ENCODE measurements at regions not wholly inside any gene's neighbourhood (a gene's known extent, or its start where the extent isn't known, plus 50 kb on each side); places are given as distances from the start of the nearest gene placed in this dataset.

- TF ChIP-seq TAF1 (IDR thresholded peaks at IDR 0.05; ENCODE audit: borderline replicate concordance, low read depth, low read length) (no peak), POLR2A (IDR thresholded peaks at IDR 0.05; ENCODE audit: low read depth, low read length) (no peak), POLR2AphosphoS5 (IDR thresholded peaks at IDR 0.05; ENCODE audit: low read depth, low read length) (no peak)
- DNase-seq (ENCODE audit: insufficient read length) (no peak), FAIRE-seq (no peak)
Observed at GRCh38 chr4:24278693-24279092, 305.7 kb downstream of the DHX15 start.

- TF ChIP-seq POLR2A (IDR thresholded peaks at IDR 0.05; ENCODE audit: low read depth, low read length): no peak
- TF ChIP-seq POLR2AphosphoS5 (IDR thresholded peaks at IDR 0.05; ENCODE audit: low read depth, low read length): no peak
- TF ChIP-seq TAF1 (IDR thresholded peaks at IDR 0.05; ENCODE audit: borderline replicate concordance, low read depth, low read length): no peak
- FAIRE-seq (no peak), DNase-seq (ENCODE audit: insufficient read length) (no peak)
Observed at GRCh38 chr4:24274381-24274941, 309.9 kb downstream of the DHX15 start.

- TF ChIP-seq POLR2A (IDR thresholded peaks at IDR 0.05; ENCODE audit: low read depth, low read length) (no peak), POLR2AphosphoS5 (IDR thresholded peaks at IDR 0.05; ENCODE audit: low read depth, low read length) (no peak), TAF1 (IDR thresholded peaks at IDR 0.05; ENCODE audit: borderline replicate concordance, low read depth, low read length) (no peak)
- no peak for DNase-seq (ENCODE audit: insufficient read length)
- no peak for FAIRE-seq
Observed at GRCh38 chr4:24273136-24273535, 311.2 kb downstream of the DHX15 start.

GRCh38 chr4:24266951-24267722, 317.2 kb downstream of the DHX15 start:
- no peak for TF ChIP-seq POLR2A (IDR thresholded peaks at IDR 0.05; ENCODE audit: low read depth, low read length)
- no peak for TF ChIP-seq TAF1 (IDR thresholded peaks at IDR 0.05; ENCODE audit: borderline replicate concordance, low read depth, low read length)
- TF ChIP-seq POLR2AphosphoS5 (IDR thresholded peaks at IDR 0.05; ENCODE audit: low read depth, low read length): no peak
- FAIRE-seq: no peak
- no peak for DNase-seq (ENCODE audit: insufficient read length)

DNA sequence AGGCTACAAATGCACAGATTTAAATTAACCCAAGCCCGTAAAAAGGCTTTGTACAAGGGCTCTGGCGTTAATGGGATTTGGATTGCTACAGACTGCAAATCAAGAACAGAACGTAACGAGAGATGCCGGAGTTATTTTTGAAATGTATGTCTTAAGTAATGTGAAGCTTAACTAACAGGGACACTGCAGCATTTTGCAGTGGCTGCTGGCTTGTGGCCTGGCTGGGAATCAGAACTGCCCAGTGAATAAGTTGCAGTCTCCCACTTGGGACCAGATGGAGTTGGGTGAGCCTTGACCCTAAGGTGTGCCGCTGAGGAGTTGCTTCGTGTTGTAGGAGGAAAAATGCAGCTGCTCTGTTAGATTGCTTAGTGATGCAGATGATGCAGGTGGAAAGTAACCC, 318.4 kb downstream of the DHX15 start:
- TF ChIP-seq TAF1 (IDR thresholded peaks at IDR 0.05; ENCODE audit: borderline replicate concordance, low read depth, low read length) (no peak), POLR2AphosphoS5 (IDR thresholded peaks at IDR 0.05; ENCODE audit: low read depth, low read length) (no peak), POLR2A (IDR thresholded peaks at IDR 0.05; ENCODE audit: low read depth, low read length) (no peak)
- DNase-seq (ENCODE audit: insufficient read length): no peak
- no peak for FAIRE-seq

DNA sequence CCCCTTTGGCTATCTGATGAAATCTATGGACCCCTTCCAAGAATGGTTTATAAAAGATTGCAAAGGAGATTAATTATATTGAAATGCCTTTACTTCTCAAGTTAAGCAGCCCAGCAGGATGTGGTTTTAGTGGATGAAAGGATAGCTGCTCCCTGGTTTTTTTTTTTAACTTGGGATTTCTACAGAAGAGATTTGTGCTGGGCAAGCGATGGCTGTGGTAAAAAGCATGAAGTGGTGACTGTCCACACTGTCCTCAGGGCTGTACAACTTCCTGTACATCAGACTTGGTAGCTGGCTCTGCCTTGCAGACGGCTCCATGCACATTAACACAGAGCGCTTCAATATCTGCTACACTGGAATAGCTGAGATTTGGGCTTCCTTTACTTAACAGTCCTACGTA, 321.7 kb downstream of the DHX15 start:
- no peak for DNase-seq (ENCODE audit: insufficient read length)

DNA sequence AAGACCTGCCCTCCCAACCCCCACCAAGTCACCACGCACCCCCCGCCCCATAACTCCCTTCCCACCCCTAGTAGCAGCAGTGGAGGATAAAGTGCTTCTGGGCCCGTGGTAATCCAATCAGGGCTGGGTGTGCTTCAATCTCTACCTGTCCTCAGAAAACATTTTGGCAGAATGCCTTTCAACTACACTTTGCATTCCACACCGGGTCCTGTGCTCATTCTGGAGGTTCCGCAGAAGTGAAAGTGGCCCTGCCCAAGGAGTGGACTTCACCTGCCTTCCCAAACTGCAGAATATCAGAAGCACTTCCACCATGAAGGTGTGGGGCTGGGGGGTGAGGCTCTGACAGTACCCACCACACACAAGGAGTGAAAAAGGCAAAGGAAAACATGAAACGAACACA, 322.3 kb downstream of the DHX15 start:
- FAIRE-seq: no peak
- TF ChIP-seq POLR2AphosphoS5 (IDR thresholded peaks at IDR 0.05; ENCODE audit: low read depth, low read length): no peak
- no peak for TF ChIP-seq TAF1 (IDR thresholded peaks at IDR 0.05; ENCODE audit: borderline replicate concordance, low read depth, low read length)
- TF ChIP-seq POLR2A (IDR thresholded peaks at IDR 0.05; ENCODE audit: low read depth, low read length): no peak
- no peak for DNase-seq (ENCODE audit: insufficient read length)

More for the DNA sequence above, 321.7 kb downstream of the DHX15 start:
- no peak for TF ChIP-seq POLR2A (IDR thresholded peaks at IDR 0.05; ENCODE audit: low read depth, low read length)
- TF ChIP-seq TAF1 (IDR thresholded peaks at IDR 0.05; ENCODE audit: borderline replicate concordance, low read depth, low read length): no peak
- no peak for TF ChIP-seq POLR2AphosphoS5 (IDR thresholded peaks at IDR 0.05; ENCODE audit: low read depth, low read length)
- no peak for FAIRE-seq

GRCh38 chr4:24260923-24261564, 323.3 kb downstream of the DHX15 start:
- DNase-seq (ENCODE audit: insufficient read length) (no peak), FAIRE-seq (no peak)
- no peak for TF ChIP-seq POLR2AphosphoS5 (IDR thresholded peaks at IDR 0.05; ENCODE audit: low read depth, low read length)

DNA sequence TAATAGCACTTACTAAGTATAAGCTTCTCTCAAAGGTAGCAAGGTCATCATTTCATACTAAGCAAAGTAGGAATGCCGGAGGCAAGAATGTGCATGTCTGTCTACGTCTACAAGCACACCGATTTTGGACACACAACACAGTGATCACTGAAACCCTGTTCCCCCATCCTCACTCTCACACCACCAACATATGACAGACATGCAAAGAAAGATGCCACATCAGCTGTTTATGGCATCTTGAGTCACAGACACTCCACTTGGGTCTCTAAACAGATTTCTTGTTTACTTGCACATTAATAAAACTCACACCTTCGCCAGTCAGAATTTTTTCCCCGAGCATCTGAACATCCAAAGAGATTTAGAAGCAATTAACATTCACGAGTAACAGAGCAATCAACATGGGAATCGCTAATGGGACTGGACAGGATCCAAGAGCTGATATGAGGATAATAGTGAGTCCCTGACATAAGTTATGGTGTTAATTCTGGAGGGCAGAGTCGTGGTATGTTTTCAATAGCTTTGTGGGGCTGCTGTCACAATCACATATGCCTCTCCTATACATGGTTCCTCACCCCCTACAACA, 324.1 kb downstream of the DHX15 start:
- TF ChIP-seq POLR2AphosphoS5 (IDR thresholded peaks at IDR 0.05; ENCODE audit: low read depth, low read length): no peak
- TF ChIP-seq POLR2A (IDR thresholded peaks at IDR 0.05; ENCODE audit: low read depth, low read length): no peak
- TF ChIP-seq TAF1 (IDR thresholded peaks at IDR 0.05; ENCODE audit: borderline replicate concordance, low read depth, low read length): no peak
- FAIRE-seq (no peak), DNase-seq (ENCODE audit: insufficient read length) (no peak)

GRCh38 chr4:24256547-24256946, 327.8 kb downstream of the DHX15 start:
- DNase-seq (ENCODE audit: insufficient read length) (no peak), FAIRE-seq (no peak)
- no peak for TF ChIP-seq TAF1 (IDR thresholded peaks at IDR 0.05; ENCODE audit: borderline replicate concordance, low read depth, low read length)
- no peak for TF ChIP-seq POLR2A (IDR thresholded peaks at IDR 0.05; ENCODE audit: low read depth, low read length)
- no peak for TF ChIP-seq POLR2AphosphoS5 (IDR thresholded peaks at IDR 0.05; ENCODE audit: low read depth, low read length)

DNA sequence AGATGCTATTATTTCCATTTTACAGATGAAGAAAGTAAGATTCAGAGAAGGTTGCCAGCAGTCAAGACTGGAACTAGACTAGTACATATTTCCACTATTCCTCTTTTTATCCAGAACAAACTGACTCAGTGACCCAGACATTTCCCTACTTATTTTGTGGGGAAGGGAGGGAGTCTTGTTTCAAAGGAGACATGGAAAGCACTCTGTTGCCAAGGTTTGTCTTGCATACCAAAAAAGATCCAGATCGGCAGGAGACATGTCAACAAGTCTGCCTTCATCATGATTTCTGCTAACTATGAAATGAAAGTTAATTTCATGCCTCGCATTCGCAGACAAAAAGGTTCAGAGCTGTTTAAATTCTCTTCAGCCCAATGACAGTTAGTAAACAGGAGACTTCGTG, 328.3 kb downstream of the DHX15 start:
- FAIRE-seq (no peak), DNase-seq (ENCODE audit: insufficient read length) (no peak)
- TF ChIP-seq TAF1 (IDR thresholded peaks at IDR 0.05; ENCODE audit: borderline replicate concordance, low read depth, low read length) (no peak), POLR2A (IDR thresholded peaks at IDR 0.05; ENCODE audit: low read depth, low read length) (no peak), POLR2AphosphoS5 (IDR thresholded peaks at IDR 0.05; ENCODE audit: low read depth, low read length) (no peak)

Data from GM12892 (cell line).